D721Med (cell line): ENCODE measurements at regions not wholly inside any gene's neighbourhood (a gene's known extent, or its start where the extent isn't known, plus 50 kb on each side); places are given as distances from the start of the nearest gene placed in this dataset.
A peak's percentile ranks its signal among the peaks of the same experiment; 100 is the strongest.

Experiments used
- DNase-seq: peaks from one replicate; pipeline ENCODE4 v3.0.0; 2011; ENCODE audit warnings: low spot score; ENCODE audit not compliant: insufficient read length
- FAIRE-seq: peaks from 2 replicates; lab custom pipeline; 2011; peaks lifted over from hg19 to GRCh38; lab: Jason Lieb, UNC
- TF ChIP-seq, protein P1 (sequence below): IDR thresholded peaks from 2 replicates; pipeline ENCODE4 v1.5.1; 2012; ENCODE audit warnings: mild to moderate bottlenecking, control low read depth; ENCODE audit not compliant: insufficient read depth; ENCODE audit errors: missing control alignments

DNA sequence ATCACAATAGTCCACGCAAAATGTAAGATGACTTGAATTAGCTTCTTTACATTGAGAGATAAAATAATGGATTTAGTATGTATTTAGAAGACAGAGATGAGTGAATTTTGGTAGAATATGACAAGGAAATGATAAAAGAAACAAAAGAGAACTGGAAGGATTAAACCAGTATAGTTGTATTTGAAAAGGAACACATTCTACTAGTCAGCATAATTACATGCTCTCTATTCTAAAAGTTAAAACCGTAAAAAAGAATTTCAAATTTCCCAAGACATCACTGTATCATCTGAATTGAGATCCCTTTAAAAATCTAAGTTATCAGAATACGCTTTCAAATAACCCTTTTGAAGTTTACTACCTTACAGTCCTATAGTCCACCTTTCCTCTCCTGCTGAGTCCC lies 1156.7 kb upstream of the PCDH9 start:
- TF ChIP-seq, protein P1, sequence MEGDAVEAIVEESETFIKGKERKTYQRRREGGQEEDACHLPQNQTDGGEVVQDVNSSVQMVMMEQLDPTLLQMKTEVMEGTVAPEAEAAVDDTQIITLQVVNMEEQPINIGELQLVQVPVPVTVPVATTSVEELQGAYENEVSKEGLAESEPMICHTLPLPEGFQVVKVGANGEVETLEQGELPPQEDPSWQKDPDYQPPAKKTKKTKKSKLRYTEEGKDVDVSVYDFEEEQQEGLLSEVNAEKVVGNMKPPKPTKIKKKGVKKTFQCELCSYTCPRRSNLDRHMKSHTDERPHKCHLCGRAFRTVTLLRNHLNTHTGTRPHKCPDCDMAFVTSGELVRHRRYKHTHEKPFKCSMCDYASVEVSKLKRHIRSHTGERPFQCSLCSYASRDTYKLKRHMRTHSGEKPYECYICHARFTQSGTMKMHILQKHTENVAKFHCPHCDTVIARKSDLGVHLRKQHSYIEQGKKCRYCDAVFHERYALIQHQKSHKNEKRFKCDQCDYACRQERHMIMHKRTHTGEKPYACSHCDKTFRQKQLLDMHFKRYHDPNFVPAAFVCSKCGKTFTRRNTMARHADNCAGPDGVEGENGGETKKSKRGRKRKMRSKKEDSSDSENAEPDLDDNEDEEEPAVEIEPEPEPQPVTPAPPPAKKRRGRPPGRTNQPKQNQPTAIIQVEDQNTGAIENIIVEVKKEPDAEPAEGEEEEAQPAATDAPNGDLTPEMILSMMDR, result no peak
- FAIRE-seq (peak; percentile 32), DNase-seq (no peak)

DNA sequence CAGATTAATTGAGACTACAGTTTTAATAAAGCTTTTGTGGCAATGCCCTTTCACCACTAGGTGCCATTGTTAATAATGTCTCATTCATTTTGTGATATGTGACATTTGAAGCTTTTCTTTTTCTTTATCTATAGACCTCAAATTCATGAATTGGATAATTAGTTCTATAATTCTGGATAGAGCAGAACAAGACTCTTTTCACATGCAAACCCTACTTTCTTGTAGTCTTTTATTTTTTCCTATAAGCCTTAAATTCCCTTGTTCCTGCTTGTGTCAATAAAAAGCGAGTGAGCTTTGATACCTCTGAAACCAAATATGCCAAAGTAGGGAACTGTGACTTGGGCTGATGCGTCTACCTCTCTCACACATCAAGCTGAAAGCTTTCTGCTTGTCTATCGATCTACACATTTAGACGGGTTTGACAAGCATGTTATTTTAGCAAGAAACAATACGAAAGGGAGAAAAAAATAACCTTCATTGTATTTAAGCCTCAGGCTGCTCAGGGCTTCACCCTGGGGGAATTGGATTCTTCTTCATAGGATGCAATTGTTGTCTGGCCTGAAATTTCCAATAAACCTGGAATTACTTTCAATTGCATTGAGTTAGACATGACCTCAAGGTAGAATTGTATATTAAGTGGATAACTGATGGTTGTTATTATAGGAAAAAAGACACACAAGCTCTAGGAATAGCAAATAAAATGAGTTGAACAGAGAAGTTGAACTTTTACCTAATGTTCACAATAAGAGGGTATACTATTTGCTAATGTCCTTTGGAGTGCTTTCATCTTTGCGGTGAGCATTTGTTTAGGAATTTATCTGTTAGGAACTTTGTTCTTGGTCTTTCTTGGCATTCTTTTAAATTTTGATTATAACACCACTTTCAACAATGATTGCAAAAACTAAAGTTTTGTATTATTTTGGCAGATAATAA lies 1150.2 kb upstream of the PCDH9 start:
- DNase-seq (no peak), FAIRE-seq (no peak)
- TF ChIP-seq, protein P1, result no peak

DNA sequence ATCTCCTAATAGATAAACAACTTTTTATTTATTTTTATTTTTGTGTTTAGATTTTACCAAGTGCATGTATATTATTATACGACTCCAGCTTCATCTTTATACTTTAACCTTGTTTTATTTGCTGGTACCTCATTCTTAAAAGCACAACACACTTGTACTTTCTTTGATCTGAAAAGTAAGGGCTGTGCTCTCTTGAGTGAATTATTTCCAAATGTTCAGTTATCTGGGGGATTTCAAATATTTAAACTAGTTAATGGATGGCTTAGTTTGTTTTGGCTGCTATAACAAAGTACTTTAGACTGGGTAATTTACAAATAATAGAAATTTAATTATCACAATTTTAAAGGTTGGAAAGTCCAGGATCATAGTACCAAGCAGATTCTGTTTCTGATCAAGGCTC lies 1148.2 kb upstream of the PCDH9 start:
- TF ChIP-seq, protein P1, result no peak
- DNase-seq (no peak), FAIRE-seq (no peak)

DNA sequence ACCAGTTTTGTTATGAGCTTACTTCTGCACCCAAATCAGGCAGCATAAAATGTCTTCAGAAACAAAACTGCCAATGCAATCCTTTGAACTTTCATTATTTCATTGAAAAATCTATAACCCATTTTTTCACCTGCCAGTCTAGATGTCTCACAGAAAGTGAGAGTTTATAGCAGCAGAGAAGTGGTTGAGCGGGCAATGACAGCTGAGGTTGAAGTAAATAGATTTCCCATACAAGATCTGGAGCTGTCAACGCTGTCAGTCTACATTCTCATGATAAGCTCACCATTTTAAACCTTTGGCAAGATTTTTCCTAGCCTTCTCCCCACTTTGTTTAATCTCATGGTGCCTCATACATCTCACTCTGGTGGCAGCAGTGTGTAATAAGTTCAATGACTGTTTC lies 1144.9 kb upstream of the PCDH9 start:
- FAIRE-seq (no peak), DNase-seq (no peak)
- TF ChIP-seq, protein P1, result no peak

DNA sequence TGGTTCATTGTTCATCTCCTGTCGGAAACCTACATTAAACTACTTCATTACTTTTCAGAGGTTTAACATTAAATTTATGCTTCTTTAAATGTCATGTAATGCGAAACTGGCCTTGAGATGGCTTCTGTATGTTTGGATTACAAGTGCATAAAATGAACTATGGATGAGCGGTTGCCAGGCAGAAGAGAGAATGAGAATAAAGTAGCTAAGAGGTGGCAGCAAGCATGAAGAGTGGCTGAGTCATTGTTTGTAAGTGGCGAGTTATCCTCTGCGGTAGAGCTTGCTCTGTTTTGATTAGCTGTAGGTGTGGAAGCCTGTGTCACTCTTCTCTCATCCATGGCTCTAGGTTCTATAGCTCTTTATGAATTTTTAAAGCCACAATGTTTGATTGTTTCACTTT lies 1139.6 kb upstream of the PCDH9 start:
- FAIRE-seq, result no peak
- DNase-seq, result no peak
- TF ChIP-seq, protein P1, result no peak

DNA sequence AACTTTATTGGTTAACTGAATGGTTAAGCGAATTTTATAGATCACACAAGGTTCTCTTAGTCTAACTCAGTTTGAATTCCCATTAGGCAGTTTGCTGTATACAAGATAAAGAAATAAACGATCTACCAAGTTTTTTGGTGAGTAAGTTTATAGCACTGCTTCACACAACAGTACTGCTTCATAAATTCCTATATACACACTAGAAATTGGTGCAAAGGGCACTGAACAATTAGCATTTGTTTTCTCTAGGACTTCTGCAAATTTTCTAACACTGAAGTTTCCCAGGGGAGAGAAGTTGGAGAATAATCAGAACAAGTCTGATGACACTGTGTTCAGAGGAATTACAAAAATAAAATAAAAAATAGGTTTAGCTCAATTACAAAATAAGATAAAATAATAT lies 1138.8 kb upstream of the PCDH9 start:
- DNase-seq (no peak), FAIRE-seq (no peak)
- TF ChIP-seq, protein P1, result no peak

DNA sequence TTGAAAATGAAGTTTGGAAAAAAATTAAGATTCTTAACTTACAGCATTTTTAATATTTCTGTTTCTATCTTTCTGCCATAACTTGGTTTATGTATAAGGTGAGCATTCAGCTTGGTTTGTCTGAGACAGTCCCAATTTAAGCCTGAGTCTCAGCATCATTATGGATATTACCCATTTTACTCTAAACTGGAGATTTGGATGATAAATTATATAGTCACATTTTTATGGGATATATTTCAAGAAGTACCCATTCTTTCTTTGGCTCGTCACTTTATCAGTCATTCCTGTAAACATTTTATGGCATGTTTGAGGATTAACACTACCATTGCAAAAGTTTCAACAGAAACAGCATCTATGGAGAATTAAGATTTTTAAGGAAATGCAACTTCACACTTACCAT lies 1129.0 kb upstream of the PCDH9 start:
- TF ChIP-seq, protein P1, result no peak
- FAIRE-seq (no peak), DNase-seq (no peak)
